Erythroblast (primary cell): ENCODE measurements at regions not wholly inside any gene's neighbourhood (a gene's known extent, or its start where the extent isn't known, plus 50 kb on each side); places are given as distances from the start of the nearest gene placed in this dataset.

Source experiments
- GATA1 ChIP-seq: IDR thresholded peaks from 2 replicates; pipeline ENCODE4 v1.6.1; 2011; ENCODE audit warnings: low read depth, mild to moderate bottlenecking, control low read depth, low read length, moderate library complexity
- POLR2A ChIP-seq: IDR thresholded peaks from 2 replicates; pipeline ENCODE4 v1.6.1; 2011; ENCODE audit warnings: mild to moderate bottlenecking, low read length

DNA sequence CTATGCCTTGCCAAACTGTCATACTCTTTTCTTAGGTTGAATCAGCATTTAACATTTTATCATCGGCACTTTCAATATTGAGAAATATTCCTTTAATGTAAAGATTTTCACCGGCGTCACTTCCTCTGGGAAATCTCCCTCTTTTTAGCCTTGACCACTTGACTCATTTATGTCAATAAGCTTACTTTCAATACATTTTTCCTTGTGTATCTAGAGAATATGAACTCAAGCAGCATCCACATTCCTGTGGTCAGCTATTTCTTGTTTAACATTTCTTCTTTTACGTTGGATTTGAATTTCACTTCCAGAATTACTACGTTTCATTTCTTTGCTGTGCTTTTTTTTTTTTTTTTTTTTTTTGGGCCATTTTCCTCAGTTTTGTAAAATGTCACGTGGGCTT is 271.2 kb upstream of the HTR2A start:
- TF ChIP-seq POLR2A (no peak), GATA1 (no peak)
